ENCODE measurements at regions not wholly inside any gene's neighbourhood (a gene's known extent, or its start where the extent isn't known, plus 50 kb on each side); places are given as distances from the start of the nearest gene placed in this dataset.

DNA sequence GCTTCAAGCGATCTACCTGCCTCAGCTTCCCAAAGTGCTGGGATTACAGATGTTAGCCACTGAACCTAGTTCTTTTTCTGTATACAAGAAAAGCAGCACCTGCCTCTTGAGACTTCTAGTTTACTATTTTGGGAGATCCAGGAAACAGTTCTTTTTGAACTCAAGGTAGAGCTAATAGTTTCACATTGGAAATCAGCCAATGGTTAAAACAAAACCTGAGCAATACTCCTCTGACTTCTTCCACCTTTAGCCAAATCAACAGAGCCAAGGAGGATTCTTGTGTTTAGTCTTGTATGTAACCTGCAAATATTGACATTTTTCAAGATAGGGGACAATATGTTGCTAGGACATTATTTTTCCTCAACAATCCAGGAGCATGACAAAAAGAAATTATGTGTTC lies 349.4 kb downstream of the SH3GL2 start:
- TF ChIP-seq, protein P1, sequence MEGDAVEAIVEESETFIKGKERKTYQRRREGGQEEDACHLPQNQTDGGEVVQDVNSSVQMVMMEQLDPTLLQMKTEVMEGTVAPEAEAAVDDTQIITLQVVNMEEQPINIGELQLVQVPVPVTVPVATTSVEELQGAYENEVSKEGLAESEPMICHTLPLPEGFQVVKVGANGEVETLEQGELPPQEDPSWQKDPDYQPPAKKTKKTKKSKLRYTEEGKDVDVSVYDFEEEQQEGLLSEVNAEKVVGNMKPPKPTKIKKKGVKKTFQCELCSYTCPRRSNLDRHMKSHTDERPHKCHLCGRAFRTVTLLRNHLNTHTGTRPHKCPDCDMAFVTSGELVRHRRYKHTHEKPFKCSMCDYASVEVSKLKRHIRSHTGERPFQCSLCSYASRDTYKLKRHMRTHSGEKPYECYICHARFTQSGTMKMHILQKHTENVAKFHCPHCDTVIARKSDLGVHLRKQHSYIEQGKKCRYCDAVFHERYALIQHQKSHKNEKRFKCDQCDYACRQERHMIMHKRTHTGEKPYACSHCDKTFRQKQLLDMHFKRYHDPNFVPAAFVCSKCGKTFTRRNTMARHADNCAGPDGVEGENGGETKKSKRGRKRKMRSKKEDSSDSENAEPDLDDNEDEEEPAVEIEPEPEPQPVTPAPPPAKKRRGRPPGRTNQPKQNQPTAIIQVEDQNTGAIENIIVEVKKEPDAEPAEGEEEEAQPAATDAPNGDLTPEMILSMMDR (IDR thresholded peaks at IDR 0.05 in 4 of 5, conservative IDR thresholded peaks at IDR 0.05 in 1 of 5), result no peak
- TF ChIP-seq POLR2A (IDR thresholded peaks at IDR 0.05), result no peak
